ENCODE measurements at regions not wholly inside any gene's neighbourhood (a gene's known extent, or its start where the extent isn't known, plus 50 kb on each side); places are given as distances from the start of the nearest gene placed in this dataset.

DNA sequence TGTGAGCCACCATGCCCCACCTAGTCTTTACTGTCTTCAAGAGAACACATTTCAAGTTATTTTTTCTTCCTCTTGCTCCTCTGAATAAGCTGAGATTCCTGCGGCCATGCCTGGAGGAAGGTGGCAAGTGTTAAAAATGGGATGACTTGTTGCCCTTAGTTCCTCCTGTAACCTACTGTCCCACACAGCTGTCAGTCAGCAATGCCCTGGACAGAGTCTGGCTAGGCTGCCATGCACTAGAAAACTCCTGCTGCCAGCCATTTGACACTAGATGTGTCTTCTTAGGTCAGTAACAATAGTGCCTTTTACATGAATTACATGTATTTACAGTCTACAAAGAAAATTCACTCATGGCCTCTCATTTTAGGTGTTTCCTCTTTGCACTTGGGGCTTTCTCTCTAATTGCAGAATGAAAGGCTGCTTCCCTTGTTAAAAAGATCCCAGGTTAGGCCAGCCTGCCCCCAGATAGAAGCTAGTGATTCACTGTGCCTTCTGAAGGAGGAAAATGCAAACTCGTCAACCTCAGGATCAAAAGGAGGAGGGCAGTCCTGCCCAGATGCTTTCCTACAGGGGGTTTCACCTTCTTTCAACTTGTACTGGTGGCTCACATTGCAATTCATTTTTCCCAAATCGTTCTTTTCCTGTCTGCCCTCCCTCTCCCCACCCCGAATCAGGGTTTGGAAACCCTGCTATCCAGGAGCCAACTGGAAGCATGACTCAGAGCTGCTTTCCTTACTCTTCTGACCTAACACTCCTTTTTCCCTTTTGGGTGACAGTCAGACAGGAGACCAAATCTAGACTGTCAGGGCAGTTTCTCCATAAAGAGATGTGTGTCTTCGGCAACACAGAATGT is 136.6 kb downstream of the SPAG6 start:
- TF ChIP-seq POLR2A (IDR thresholded peaks at IDR 0.05) = no peak
- TF ChIP-seq, protein P1, sequence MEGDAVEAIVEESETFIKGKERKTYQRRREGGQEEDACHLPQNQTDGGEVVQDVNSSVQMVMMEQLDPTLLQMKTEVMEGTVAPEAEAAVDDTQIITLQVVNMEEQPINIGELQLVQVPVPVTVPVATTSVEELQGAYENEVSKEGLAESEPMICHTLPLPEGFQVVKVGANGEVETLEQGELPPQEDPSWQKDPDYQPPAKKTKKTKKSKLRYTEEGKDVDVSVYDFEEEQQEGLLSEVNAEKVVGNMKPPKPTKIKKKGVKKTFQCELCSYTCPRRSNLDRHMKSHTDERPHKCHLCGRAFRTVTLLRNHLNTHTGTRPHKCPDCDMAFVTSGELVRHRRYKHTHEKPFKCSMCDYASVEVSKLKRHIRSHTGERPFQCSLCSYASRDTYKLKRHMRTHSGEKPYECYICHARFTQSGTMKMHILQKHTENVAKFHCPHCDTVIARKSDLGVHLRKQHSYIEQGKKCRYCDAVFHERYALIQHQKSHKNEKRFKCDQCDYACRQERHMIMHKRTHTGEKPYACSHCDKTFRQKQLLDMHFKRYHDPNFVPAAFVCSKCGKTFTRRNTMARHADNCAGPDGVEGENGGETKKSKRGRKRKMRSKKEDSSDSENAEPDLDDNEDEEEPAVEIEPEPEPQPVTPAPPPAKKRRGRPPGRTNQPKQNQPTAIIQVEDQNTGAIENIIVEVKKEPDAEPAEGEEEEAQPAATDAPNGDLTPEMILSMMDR (IDR thresholded peaks at IDR 0.05) = no peak

All from ovary (tissue), 3 donors.